ENCODE measurements at regions not wholly inside any gene's neighbourhood (a gene's known extent, or its start where the extent isn't known, plus 50 kb on each side); places are given as distances from the start of the nearest gene placed in this dataset.

DNA sequence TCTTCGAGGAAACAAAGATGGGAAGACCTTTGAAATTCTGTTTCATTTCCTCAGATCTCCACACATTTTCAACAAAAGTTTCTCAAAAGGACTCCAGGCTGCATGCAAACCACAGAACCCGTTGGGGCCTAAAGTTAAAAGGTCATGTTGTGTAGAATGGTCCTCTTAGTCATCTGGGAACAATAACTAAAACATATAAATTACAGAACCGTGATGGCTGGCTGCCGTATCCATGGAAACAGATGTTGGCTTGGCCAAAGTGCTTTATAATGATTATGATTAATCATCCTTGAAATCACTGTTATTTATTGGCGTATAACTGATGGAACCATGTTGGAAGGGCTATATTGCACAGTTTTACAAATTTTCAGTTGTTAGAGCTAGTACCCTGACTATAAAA, 182.8 kb upstream of the CRIM1 start:
- ATAC-seq, result no peak
- Histone ChIP-seq H3K79me2 (ENCODE audit: control insufficient read depth, insufficient read depth, low read length) (no peaks in the 10 kb centered on the region), H3K27me3 (replicated peaks in 1 of 2; ENCODE audit: control insufficient read depth in 2 of 2, insufficient read depth in 2 of 2, low read length in 1 of 2) (no peaks in the 10 kb centered on the region), H3K4me3 (no peak overlapping the region), H3K27ac (ENCODE audit: control insufficient read depth, insufficient read depth) (no peak overlapping the region), H3K9me3 (replicated peaks; ENCODE audit: control insufficient read depth, insufficient read depth, low read length) (no peaks in the 10 kb centered on the region), H3K4me2 (ENCODE audit: control insufficient read depth, insufficient read depth) (no peak overlapping the region), H4K20me1 (ENCODE audit: control insufficient read depth, insufficient read depth) (no peaks in the 10 kb centered on the region), H3K4me1 (ENCODE audit: control insufficient read depth, insufficient read depth, low read length) (no peaks in the 10 kb centered on the region), H2AFZ (ENCODE audit: control insufficient read depth, low read depth, low read length) (no peak overlapping the region), H3K36me3 (ENCODE audit: control insufficient read depth in 2 of 2, insufficient read depth in 2 of 2, low read length in 1 of 2) (no peaks in the 10 kb centered on the region), H3K9ac (ENCODE audit: control insufficient read depth, insufficient read depth, low read length) (no peak overlapping the region)
- RAD21 ChIA-PET (ENCODE audit: unreplicated experiment), result no interaction called here
- no TSS peak for BruUV-seq (replicated peaks)
- POLR2A ChIA-PET, result no interaction called here
- SMC1A ChIA-PET (ENCODE audit: uncharacterized antibody, unreplicated experiment), result interaction anchor here (1.5 kb wide), 1 partner anchor 16 kb away, joined by 4 read pairs; no protein-coding TSS in a partner anchor
- DNase-seq (ENCODE audit: low read depth, low spot score), result no peak
- WGBS (ENCODE audit: insufficient coverage, insufficient replicate concordance, low lambda C conversion rate, missing lambda C conversion rate), result 20% methylated on average over 5 of the region's 5 CpGs
- intact Hi-C loops (cut with micrococcal nuclease; ENCODE audit: unreplicated experiment), result no loop called here
- TF ChIP-seq, protein P1, sequence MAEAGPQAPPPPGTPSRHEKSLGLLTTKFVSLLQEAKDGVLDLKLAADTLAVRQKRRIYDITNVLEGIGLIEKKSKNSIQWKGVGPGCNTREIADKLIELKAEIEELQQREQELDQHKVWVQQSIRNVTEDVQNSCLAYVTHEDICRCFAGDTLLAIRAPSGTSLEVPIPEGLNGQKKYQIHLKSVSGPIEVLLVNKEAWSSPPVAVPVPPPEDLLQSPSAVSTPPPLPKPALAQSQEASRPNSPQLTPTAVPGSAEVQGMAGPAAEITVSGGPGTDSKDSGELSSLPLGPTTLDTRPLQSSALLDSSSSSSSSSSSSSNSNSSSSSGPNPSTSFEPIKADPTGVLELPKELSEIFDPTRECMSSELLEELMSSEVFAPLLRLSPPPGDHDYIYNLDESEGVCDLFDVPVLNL (IDR thresholded peaks at IDR 0.05; ENCODE audit: low read depth, low read length), result no peak
- no peak for TF ChIP-seq MYC (IDR thresholded peaks at IDR 0.05; ENCODE audit: insufficient read depth, insufficient read length, insufficient replicate concordance, low read length, severe bottlenecking)
- no peak for TF ChIP-seq ZZZ3 (IDR thresholded peaks at IDR 0.05; ENCODE audit: control insufficient read depth, insufficient read length, low read depth)
- no peak for TF ChIP-seq SIX5 (IDR thresholded peaks at IDR 0.05; ENCODE audit: low read depth, low read length, severe bottlenecking)
- TF ChIP-seq EED (IDR thresholded peaks at IDR 0.05; ENCODE audit: low read depth), result no peak
- no peak for TF ChIP-seq ASH2L (IDR thresholded peaks at IDR 0.05; ENCODE audit: borderline replicate concordance, low read depth)
- no peak for TF ChIP-seq TCF7 (IDR thresholded peaks at IDR 0.05; ENCODE audit: borderline replicate concordance)
- no peak for TF ChIP-seq YBX1 (IDR thresholded peaks at IDR 0.05)
- no peak for TF ChIP-seq TCF3 (IDR thresholded peaks at IDR 0.05; ENCODE audit: borderline replicate concordance, insufficient read depth, low read depth, low read length)
- no peak for TF ChIP-seq LARP7 (IDR thresholded peaks at IDR 0.05)
- no peak for TF ChIP-seq IRF4 (IDR thresholded peaks at IDR 0.05; ENCODE audit: low read depth, low read length)
- no peak for TF ChIP-seq NR2F1 (conservative IDR thresholded peaks at IDR 0.05)
- TF ChIP-seq RAD51 (IDR thresholded peaks at IDR 0.05), result no peak
- TF ChIP-seq HDAC6 (IDR thresholded peaks at IDR 0.05; ENCODE audit: unreplicated experiment), result no peak
- no peak for TF ChIP-seq TARDBP (IDR thresholded peaks at IDR 0.05; ENCODE audit: borderline replicate concordance)
- no peak for TF ChIP-seq EP300 (IDR thresholded peaks at IDR 0.05; ENCODE audit: borderline replicate concordance in 1 of 2, control insufficient read depth in 1 of 2, low read depth in 2 of 2, low read length in 2 of 2)
- TF ChIP-seq JUND (IDR thresholded peaks at IDR 0.05; ENCODE audit: low read depth, low read length), result no peak
- TF ChIP-seq TAF1 (IDR thresholded peaks at IDR 0.05; ENCODE audit: borderline replicate concordance, low read depth, low read length), result no peak
- CTCF ChIA-PET, result interaction anchor here (1.5 kb wide), 1 partner anchor 8 kb away, joined by 3 read pairs; no protein-coding TSS in a partner anchor
- in situ Hi-C loops (cut with MboI), result no loop called here
- no peak for FAIRE-seq

Data from GM12878 (cell line).